ENCODE measurements at regions not wholly inside any gene's neighbourhood (a gene's known extent, or its start where the extent isn't known, plus 50 kb on each side); places are given as distances from the start of the nearest gene placed in this dataset.

DNA sequence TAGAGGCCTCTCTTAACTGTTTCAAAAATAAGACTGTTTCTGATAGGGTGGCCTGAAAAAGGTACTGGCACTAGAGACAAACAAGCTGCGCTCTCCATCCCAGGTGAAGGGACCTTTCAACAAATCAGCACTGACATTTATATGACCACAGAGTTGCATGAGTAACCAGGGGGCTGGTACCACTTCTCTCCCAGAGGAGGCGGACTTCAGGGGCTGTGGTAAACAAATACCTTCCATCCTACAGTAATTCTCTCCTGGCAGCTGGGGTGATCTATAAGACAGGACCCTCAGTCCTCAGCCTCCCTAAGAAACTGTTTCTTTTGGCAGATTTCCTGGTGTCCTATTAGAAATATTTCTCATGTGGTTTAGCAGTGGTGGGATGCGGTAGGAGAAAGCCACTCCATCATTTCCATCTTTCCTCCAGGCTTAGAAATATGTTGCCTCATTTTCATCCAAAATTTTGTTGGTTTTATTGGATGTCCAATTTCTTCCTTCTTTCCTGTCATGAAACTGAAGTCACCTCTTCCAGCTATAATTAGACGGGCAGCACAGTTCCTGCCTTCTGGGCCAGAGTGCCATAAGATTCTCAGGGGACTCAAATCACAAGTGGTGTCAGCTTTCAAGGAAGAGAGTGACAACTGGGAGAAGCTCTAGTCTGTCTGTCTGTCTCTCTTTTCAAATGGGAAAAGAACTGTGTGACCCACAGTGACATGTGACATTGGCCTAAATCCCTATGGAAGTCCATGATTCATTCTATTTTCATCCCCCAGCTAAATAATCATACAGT is 96.4 kb downstream of the CYRIA start:
- TF ChIP-seq, protein P1, sequence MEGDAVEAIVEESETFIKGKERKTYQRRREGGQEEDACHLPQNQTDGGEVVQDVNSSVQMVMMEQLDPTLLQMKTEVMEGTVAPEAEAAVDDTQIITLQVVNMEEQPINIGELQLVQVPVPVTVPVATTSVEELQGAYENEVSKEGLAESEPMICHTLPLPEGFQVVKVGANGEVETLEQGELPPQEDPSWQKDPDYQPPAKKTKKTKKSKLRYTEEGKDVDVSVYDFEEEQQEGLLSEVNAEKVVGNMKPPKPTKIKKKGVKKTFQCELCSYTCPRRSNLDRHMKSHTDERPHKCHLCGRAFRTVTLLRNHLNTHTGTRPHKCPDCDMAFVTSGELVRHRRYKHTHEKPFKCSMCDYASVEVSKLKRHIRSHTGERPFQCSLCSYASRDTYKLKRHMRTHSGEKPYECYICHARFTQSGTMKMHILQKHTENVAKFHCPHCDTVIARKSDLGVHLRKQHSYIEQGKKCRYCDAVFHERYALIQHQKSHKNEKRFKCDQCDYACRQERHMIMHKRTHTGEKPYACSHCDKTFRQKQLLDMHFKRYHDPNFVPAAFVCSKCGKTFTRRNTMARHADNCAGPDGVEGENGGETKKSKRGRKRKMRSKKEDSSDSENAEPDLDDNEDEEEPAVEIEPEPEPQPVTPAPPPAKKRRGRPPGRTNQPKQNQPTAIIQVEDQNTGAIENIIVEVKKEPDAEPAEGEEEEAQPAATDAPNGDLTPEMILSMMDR (IDR thresholded peaks at IDR 0.05): no peak
- no peak for TF ChIP-seq POLR2A (IDR thresholded peaks at IDR 0.05)

Measured in thyroid gland (tissue), 4 donors.